GM18498 (cell line): ENCODE measurements at regions not wholly inside any gene's neighbourhood (a gene's known extent, or its start where the extent isn't known, plus 50 kb on each side); places are given as distances from the start of the nearest gene placed in this dataset.

Source experiments
- ATAC-seq: cut with Tn5 transposase; IDR thresholded peaks from one replicate; pipeline ENCODE4 v1.9.1; 2021; ENCODE audit warnings: mild to moderate bottlenecking, moderate library complexity; ENCODE audit not compliant: unreplicated experiment

DNA sequence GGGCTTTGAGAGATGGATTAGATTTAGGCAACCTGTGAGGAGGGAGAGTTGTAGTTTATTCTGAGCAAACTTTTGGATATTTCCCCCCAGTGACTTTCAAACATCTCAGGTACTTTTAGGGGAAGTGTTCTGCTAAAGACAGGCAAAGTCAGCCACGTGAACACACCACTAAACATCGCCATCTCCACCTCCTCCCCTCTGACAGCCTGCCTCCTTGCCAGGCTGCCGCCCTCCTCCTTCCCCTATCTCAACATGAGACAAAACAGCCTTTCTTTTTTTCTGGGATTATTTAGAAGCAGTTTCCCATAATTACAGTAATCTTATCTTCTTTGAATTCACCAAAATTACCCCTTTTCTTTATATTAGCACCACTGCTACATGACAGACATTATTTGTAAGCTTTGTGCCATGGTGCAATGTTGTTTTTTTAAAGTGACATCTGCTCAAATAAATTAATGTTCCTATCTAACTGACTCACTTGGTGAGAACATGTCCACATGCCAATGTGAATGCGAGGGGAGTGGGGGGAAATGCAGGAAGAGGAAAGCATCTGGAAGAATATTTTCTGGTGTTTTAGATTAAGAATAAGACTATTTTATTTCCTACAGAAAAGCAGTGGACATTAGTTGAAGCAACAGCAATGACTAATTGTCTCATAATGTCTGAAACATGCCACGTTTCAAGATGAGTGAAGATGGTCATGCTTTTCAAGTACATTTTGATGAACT, 147.8 kb upstream of the ATP1B1 start:
- no peak for ATAC-seq

- ATAC-seq, result no peak
These were observed 147.1 kb upstream of the ATP1B1 start for GRCh38 chr1:168959382-168959781.

DNA sequence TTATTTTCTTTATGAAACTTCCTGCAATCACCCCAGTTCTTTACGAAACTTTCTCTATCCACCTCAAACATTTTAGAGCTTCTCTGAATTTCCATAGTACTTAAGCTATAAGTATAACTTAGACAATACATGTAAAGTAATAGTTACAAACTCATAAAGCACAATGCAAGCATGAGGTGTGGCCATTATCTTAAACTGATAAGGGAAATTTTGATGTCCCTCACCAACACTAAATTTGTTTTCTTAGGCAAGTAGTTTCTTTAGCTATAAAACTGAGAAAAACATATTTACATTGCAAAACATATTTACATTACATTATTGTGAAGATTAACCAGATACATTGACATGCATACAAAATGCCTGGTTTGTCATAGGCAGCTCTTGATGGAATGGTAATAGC, 146.4 kb upstream of the ATP1B1 start:
- no peak for ATAC-seq

DNA sequence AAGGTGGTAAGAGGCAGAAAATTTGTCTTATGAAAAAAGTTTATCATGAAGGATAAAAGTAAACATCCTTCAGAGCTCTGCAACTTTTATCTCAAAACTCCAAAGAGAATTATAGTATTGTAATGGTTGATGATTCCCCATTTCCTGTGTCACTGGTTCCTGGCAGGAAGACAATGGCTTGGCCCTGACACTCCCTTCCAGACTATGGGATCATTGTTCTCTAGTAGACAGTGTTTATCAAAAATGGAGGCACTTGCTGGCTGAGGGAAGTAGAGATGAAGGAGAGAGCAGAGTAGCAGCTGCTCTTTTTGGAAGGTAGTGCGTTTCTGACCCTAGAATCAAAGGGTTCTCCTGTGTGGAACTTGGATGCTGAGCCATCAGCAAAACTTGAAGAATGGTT, 145.9 kb upstream of the ATP1B1 start:
- no peak for ATAC-seq

- ATAC-seq, result no peak
These were observed 142.9 kb upstream of the ATP1B1 start for GRCh38 chr1:168963601-168964000.

- no peak for ATAC-seq
These were observed 142.0 kb upstream of the ATP1B1 start for GRCh38 chr1:168964478-168964877.

GRCh38 chr1:168966217-168966616, 140.3 kb upstream of the ATP1B1 start:
- no peak for ATAC-seq

- ATAC-seq, result no peak
These were observed 139.9 kb upstream of the ATP1B1 start for GRCh38 chr1:168966636-168967035.

DNA sequence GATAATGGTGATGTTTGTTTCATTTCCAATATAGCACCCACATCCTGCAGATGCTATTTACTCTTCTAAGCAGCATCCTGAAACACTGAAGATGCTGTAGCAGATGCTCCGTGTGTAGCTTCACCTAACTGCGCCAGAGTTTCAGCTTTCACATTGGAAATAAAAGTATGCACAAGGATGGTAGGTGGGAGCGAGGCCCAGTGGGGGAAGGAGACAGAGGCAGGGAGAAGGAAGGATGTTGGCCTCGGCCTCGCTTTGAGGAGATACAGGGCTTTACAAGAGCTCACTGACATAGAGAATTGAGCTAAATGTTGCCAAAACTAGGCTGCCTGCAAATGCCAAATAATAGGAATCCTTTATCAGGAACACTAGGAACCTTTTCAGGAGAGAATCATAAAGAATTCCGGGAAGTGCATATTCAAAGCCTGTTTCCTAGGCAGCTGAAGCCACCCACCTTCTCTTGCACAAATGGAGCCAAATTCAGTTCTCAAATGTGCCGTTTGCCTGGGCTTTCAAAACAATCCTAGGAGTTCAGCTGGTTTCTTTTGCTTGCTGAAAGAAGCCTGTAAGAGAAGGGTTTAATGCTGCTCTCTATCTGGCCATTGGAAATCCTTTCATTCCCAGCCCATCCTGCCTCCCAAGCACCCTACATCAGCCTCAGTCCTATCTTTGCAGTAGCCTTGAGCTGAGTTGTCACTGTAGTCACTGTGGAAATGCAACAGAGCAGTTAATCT, 135.4 kb upstream of the ATP1B1 start:
- ATAC-seq, result no peak

- no peak for ATAC-seq
These were observed 134.3 kb upstream of the ATP1B1 start for GRCh38 chr1:168972225-168972624.

GRCh38 chr1:168972887-168973286, 133.6 kb upstream of the ATP1B1 start:
- no peak for ATAC-seq

GRCh38 chr1:168974117-168974516, 132.4 kb upstream of the ATP1B1 start:
- no peak for ATAC-seq

DNA sequence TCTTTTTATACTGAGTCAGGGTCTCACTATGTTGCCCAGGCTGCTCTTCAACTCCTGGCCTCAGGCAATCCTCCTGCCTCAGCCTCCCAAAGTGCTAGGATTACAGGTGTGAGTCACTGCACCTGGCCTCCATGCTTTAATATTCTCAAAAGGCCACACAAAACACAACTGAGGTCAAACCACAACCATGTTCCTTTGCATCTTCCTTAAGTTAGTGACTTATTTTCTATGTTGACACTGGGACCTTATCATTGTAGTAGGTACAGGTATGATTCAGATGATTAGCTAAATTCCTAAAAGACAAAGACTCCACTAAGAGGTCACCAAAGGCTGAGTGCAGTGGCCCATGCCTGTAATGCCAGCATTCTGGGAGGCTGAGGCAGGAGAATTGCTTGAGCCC, 131.9 kb upstream of the ATP1B1 start:
- ATAC-seq, result no peak

GRCh38 chr1:168976267-168976666, 130.2 kb upstream of the ATP1B1 start:
- no peak for ATAC-seq

DNA sequence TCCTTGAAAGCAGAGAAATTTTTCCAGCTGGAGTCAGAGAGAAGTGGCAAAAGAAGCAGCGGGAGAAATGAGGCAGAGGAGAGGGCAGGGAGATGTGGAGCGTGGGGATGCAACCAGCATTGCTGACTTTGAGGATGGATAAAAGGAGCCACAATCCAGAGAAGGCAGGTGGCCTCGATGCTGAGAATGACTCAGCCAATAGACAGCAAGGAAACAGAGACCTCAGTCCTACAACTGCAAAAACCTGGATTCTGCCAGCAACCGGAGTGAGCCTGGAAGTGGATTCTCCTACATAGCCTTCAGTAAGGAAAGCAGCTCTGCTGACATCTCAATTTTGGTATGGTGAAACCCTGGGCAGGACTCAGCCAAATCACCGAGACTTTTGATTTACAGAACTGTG, 128.9 kb upstream of the ATP1B1 start:
- no peak for ATAC-seq

GRCh38 chr1:168979276-168979675, 127.2 kb upstream of the ATP1B1 start:
- no peak for ATAC-seq

DNA sequence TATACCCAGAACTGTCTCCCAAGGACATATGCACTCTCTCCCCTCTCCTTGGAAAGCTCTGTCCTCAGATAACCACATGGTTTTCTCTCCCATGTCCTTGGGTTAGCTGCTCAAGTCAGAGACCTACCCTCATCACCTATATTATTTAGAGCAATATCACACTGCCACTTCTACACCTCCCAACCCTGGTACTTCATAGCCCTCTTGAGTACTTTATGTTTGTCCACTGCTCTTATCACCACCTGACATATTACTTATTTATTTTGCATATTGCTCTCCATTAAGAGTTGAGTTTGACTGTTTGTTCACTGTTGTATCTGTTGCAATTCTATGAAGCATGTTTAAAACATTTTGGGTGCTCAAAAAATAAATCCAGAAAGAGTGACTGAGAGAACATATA, 126.3 kb upstream of the ATP1B1 start:
- ATAC-seq, result no peak

DNA sequence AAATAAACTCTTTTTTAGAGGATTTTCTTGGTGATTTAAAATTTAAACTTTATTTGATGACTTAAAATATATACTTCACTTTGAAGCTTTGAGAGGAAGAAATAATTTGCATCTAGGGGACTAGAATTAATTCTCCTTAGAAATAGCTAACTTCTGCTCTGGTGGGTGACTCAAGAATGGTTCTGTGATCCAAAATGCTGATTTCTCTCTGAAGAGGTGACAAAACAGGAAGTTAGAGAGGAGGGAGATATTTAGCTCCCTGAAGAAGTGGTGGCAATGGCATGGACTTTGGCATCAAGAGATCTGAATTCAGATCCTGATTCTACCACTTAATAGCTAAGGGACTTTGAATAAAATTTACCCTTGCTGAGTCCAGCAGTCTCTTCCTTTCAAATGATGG, 125.8 kb upstream of the ATP1B1 start:
- ATAC-seq, result no peak

- ATAC-seq, result no peak
These were observed 123.7 kb upstream of the ATP1B1 start for GRCh38 chr1:168982778-168983177.

DNA sequence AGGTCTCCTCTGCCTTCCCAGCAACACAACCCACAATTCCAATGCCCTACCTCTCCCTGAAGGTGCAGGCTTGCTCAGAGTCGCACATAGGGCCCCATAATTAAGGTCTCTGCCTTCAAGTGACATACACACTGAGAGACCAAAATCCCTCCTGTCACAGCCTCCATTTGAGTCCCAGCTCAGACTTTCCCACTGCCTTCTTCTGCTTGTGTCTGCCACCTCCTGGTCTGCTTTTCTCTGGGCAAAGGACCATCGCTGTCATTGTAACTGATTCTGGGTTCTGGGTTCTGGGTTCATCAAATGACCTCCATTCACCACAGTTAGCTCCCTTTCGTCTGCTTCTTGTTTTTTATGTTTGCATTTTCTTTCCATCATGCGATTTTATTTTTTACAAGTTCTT, 119.2 kb upstream of the ATP1B1 start:
- no peak for ATAC-seq

DNA sequence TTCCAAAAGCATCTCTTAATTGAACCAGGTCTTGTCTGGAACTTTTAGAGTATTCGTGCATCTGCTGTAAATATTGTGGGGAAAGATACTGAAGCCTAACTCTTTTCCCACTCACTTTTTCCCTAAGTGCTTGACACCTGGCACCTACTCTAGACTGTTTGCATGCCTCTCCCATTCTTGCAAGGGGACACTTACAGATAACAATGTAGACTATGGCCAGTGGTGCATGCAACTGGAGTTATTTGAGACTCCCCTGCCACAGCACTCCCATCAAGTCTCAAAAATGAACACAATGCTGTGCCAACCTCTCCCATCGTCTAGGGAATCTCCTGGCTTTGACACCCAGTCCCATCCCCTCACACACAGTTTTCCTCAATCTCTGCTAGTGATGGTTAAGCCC, 118.6 kb upstream of the ATP1B1 start:
- no peak for ATAC-seq

- ATAC-seq, result no peak
These were observed 116.5 kb upstream of the ATP1B1 start for GRCh38 chr1:168989985-168990384.
